HG02884 (cell line): ENCODE measurements at regions not wholly inside any gene's neighbourhood (a gene's known extent, or its start where the extent isn't known, plus 50 kb on each side); places are given as distances from the start of the nearest gene placed in this dataset.
"Not testable (repeated sequence)": the region's sequence is repeated elsewhere in the genome, so short reads cannot be mapped to it uniquely, and the experiment has no call there.

Experiments
- ATAC-seq: cut with Tn5 transposase; IDR thresholded peaks from one replicate; pipeline ENCODE4 v1.9.1; 2021; ENCODE audit warnings: mild to moderate bottlenecking, moderate library complexity; ENCODE audit not compliant: unreplicated experiment

- ATAC-seq = no peak
Observed at GRCh38 chr4:130044788-130045531, 949.0 kb downstream of the C4orf33 start.

- no peak for ATAC-seq
Observed at GRCh38 chr4:130053723-130054122, 957.8 kb downstream of the C4orf33 start.

GRCh38 chr4:130054908-130055307 lies 959.0 kb downstream of the C4orf33 start:
- ATAC-seq = no peak

GRCh38 chr4:130056286-130056685 lies 960.3 kb downstream of the C4orf33 start:
- no peak for ATAC-seq

- no peak for ATAC-seq
Observed at GRCh38 chr4:130064471-130064870, 968.5 kb downstream of the C4orf33 start.

GRCh38 chr4:130067419-130067818 lies 971.5 kb downstream of the C4orf33 start:
- no peak for ATAC-seq

GRCh38 chr4:130068072-130068471 lies 972.1 kb downstream of the C4orf33 start:
- ATAC-seq = no peak

GRCh38 chr4:130071746-130072145 lies 975.8 kb downstream of the C4orf33 start:
- ATAC-seq = no peak

GRCh38 chr4:130073145-130073790 lies 977.3 kb downstream of the C4orf33 start:
- no peak for ATAC-seq

- no peak for ATAC-seq
Observed at GRCh38 chr4:130074096-130074495, 978.1 kb downstream of the C4orf33 start.

- no peak for ATAC-seq
Observed at GRCh38 chr4:130077275-130077674, 981.3 kb downstream of the C4orf33 start.

- ATAC-seq = not testable (repeated sequence)
Observed at GRCh38 chr4:130079027-130079426, 983.1 kb downstream of the C4orf33 start.

- no peak for ATAC-seq
Observed at GRCh38 chr4:130080872-130081451, 985.0 kb downstream of the C4orf33 start.

- no peak for ATAC-seq
Observed at GRCh38 chr4:130090427-130090826, 994.5 kb downstream of the C4orf33 start.

- no peak for ATAC-seq
Observed at GRCh38 chr4:130092187-130093015, 996.4 kb downstream of the C4orf33 start.

- ATAC-seq = no peak
Observed at GRCh38 chr4:130099105-130099504, 1003.2 kb downstream of the C4orf33 start.

- no peak for ATAC-seq
Observed at GRCh38 chr4:130110189-130110588, 1014.2 kb downstream of the C4orf33 start.

GRCh38 chr4:130110770-130111169 lies 1014.8 kb downstream of the C4orf33 start:
- ATAC-seq = no peak

- ATAC-seq = no peak
Observed at GRCh38 chr4:130124066-130124465, 1028.1 kb downstream of the C4orf33 start.

GRCh38 chr4:130125467-130125866 lies 1029.5 kb downstream of the C4orf33 start:
- no peak for ATAC-seq

GRCh38 chr4:130127297-130127696 lies 1031.3 kb downstream of the C4orf33 start:
- no peak for ATAC-seq
